ENCODE measurements at regions not wholly inside any gene's neighbourhood (a gene's known extent, or its start where the extent isn't known, plus 50 kb on each side); places are given as distances from the start of the nearest gene placed in this dataset.

DNA sequence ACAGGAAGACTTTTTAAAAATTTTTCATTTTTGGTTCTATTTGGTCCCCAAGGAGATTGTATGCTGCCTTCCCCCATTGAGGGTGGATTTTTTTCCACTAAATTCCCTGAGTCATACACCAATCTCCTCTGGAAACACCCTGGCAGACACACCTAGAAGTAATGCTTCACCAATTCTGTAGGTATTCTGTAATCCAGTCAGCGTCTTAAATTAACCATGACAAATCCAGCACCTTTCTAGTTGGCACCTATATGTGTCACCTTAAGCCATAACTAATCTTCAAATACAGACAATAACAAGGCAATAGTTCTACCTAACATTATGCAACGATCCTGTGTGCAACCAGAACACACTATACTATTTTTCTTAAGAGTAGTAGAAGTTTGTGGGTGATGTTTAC is 459.1 kb upstream of the NDN start:
- TF ChIP-seq, protein P1, sequence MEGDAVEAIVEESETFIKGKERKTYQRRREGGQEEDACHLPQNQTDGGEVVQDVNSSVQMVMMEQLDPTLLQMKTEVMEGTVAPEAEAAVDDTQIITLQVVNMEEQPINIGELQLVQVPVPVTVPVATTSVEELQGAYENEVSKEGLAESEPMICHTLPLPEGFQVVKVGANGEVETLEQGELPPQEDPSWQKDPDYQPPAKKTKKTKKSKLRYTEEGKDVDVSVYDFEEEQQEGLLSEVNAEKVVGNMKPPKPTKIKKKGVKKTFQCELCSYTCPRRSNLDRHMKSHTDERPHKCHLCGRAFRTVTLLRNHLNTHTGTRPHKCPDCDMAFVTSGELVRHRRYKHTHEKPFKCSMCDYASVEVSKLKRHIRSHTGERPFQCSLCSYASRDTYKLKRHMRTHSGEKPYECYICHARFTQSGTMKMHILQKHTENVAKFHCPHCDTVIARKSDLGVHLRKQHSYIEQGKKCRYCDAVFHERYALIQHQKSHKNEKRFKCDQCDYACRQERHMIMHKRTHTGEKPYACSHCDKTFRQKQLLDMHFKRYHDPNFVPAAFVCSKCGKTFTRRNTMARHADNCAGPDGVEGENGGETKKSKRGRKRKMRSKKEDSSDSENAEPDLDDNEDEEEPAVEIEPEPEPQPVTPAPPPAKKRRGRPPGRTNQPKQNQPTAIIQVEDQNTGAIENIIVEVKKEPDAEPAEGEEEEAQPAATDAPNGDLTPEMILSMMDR (IDR thresholded peaks at IDR 0.05), result no peak
- TF ChIP-seq POLR2A (IDR thresholded peaks at IDR 0.05), result no peak

Data from body of pancreas (tissue), 4 donors.